B cell (primary cell): ENCODE measurements at regions not wholly inside any gene's neighbourhood (a gene's known extent, or its start where the extent isn't known, plus 50 kb on each side); places are given as distances from the start of the nearest gene placed in this dataset.

Experiments
- ATAC-seq: fragments of 200-7000 bp; cut with Tn5 transposase; one replicate; pipeline ENCODE4 v1.10.0; 2021; ENCODE audit warnings: low read depth, mild to moderate bottlenecking, moderate number of reproducible peaks, moderate library complexity
- CTCF ChIA-PET: fragments of 350-600 bp; sonication (Branson Sonifier 250); formaldehyde crosslinking; loops from one replicate; lab custom pipeline; 2021; ENCODE audit warnings: antibody characterized with exemption, inconsistent platforms; lab: Charles Lee
- POLR2A ChIA-PET: fragments of 350-600 bp; sonication (Branson Sonifier 250); formaldehyde crosslinking; loops from one replicate; lab custom pipeline; 2021; ENCODE audit warnings: antibody characterized with exemption; lab: Charles Lee
- DNase-seq: peaks from one replicate; pipeline ENCODE4 v3.0.0; 2013
- H2AFZ ChIP-seq: 2 replicates; pipeline ENCODE4 v1.6.1; 2012; ENCODE audit warnings: mild to moderate bottlenecking, low read depth, low read length; ENCODE audit not compliant: insufficient read depth, poor library complexity, severe bottlenecking
- H3K27ac ChIP-seq, 2 donors: 1 replicate in 1 of 2; 2 replicates in 1 of 2; pipeline ENCODE4 v1.5.1; 2012 to 2013; ENCODE audit warnings: low read length in 2 of 2, mild to moderate bottlenecking in 2 of 2, moderate library complexity in 1 of 2
- H3K27me3 ChIP-seq, 4 experiments: fragments of 200-600 bp in 1 of 4; sonication (generic) in 1 of 4; replicated peaks in 1 of 4; 1 replicate in 2 of 4; 2 replicates in 2 of 4; pipeline versions ENCODE4 v1.6.1 to v1.7.0; 2013 to 2016; ENCODE audit warnings: low read length in 3 of 4, mild to moderate bottlenecking in 2 of 4, mixed read lengths in 1 of 4, moderate library complexity in 1 of 4; ENCODE audit not compliant: insufficient read depth in 4 of 4, control insufficient read depth in 3 of 4; ENCODE audit errors: control extremely low read depth in 1 of 4
- H3K36me3 ChIP-seq, 2 experiments: replicated peaks in 1 of 2; 1 replicate in 1 of 2; 2 replicates in 1 of 2; pipeline versions ENCODE4 v1.6.1 to v1.7.1; 2013; ENCODE audit warnings: low read length in 1 of 2; ENCODE audit not compliant: insufficient read depth in 2 of 2, control insufficient read depth in 1 of 2; ENCODE audit errors: control extremely low read depth in 1 of 2, extremely low read depth in 1 of 2
- H3K4me1 ChIP-seq, 2 donors: fragments of 200-600 bp in 1 of 2; sonication (generic) in 1 of 2; 1 replicate in 1 of 2; 2 replicates in 1 of 2; pipeline versions ENCODE4 v1.5.1 to v1.6.1; 2013 to 2017; ENCODE audit warnings: low read length in 2 of 2; ENCODE audit not compliant: control insufficient read depth in 2 of 2, insufficient read depth in 2 of 2
- H3K4me2 ChIP-seq: replicated peaks from 2 replicates; pipeline ENCODE3; 2012; ENCODE audit warnings: mild to moderate bottlenecking, low read depth, low read length; ENCODE audit not compliant: poor library complexity, severe bottlenecking
- H3K4me3 ChIP-seq, 5 experiments: fragments of 200-600 bp in 1 of 5; sonication (generic) in 1 of 5; 1 replicate in 3 of 5; 2 replicates in 2 of 5; pipeline versions ENCODE4 v1.5.1 to v1.7.0; 2011 to 2016; ENCODE audit warnings: low read length in 4 of 5, mild to moderate bottlenecking in 4 of 5, low read depth in 2 of 5, control low read depth in 1 of 5, moderate library complexity in 1 of 5; ENCODE audit not compliant: insufficient read depth in 1 of 5; ENCODE audit errors: control extremely low read depth in 1 of 5, extremely low read depth in 1 of 5
- H3K79me2 ChIP-seq: fragments of 200-600 bp; sonication (generic); one replicate; pipeline ENCODE4 v1.6.0; 2016; ENCODE audit warnings: low read length; ENCODE audit not compliant: control insufficient read depth, insufficient read depth
- H3K9ac ChIP-seq: fragments of 200-600 bp; sonication (generic); 2 replicates; pipeline ENCODE4 v1.6.1; 2017; ENCODE audit warnings: mild to moderate bottlenecking, low read length, moderate library complexity
- H3K9me3 ChIP-seq, 3 donors: one replicate each; pipeline versions ENCODE4 v1.6.1 to v1.7.1; 2013; ENCODE audit warnings: low read length in 2 of 3; ENCODE audit not compliant: control insufficient read depth in 2 of 3, insufficient read depth in 1 of 3; ENCODE audit errors: control extremely low read depth in 1 of 3
- H4K20me1 ChIP-seq: 2 replicates; pipeline ENCODE4 v1.6.0; 2012; ENCODE audit warnings: mild to moderate bottlenecking, low read length; ENCODE audit not compliant: insufficient read depth, control insufficient read depth, poor library complexity, severe bottlenecking
- H3K27ac Mint-ChIP-seq: one replicate; pipeline ENCODE4 v1.8.0; 2021; ENCODE audit warnings: mixed read lengths
- H3K27me3 Mint-ChIP-seq: one replicate; pipeline ENCODE4 v1.8.0; 2021; ENCODE audit warnings: mixed read lengths
- H3K4me1 Mint-ChIP-seq: one replicate; pipeline ENCODE4 v1.8.0; 2021; ENCODE audit warnings: mixed read lengths
- H3K4me3 Mint-ChIP-seq: one replicate; pipeline ENCODE4 v1.8.0; 2021; ENCODE audit warnings: mixed read lengths
- H3K9me3 Mint-ChIP-seq: one replicate; pipeline ENCODE4 v1.8.0; 2022; ENCODE audit warnings: mixed read lengths; ENCODE audit not compliant: insufficient read depth
- EZH2 ChIP-seq: IDR thresholded peaks from 2 replicates; pipeline ENCODE4 v1.6.1; 2012; ENCODE audit warnings: borderline replicate concordance, low read depth, mild to moderate bottlenecking, moderate library complexity, low read length; ENCODE audit not compliant: insufficient read depth, poor library complexity, severe bottlenecking
- WGBS: methylation state at CpG from one replicate; pipeline ENCODE4 v1.1.5; 2013; ENCODE audit warnings: missing lambda C conversion rate; ENCODE audit not compliant: insufficient coverage; 5-methylcytosine and 5-hydroxymethylcytosine counted together
- intact Hi-C: fragments of 100-400 bp; cut with micrococcal nuclease; formaldehyde crosslinking; loops from one replicate; pipeline ENCODE4 v1.10.0; 2022
- TF ChIP-seq, protein P1 (sequence below): fragments of 200-600 bp; IDR thresholded peaks from one replicate; pipeline ENCODE4 v1.8.0; 2022; ENCODE audit warnings: antibody characterized with exemption, mild to moderate bottlenecking

DNA sequence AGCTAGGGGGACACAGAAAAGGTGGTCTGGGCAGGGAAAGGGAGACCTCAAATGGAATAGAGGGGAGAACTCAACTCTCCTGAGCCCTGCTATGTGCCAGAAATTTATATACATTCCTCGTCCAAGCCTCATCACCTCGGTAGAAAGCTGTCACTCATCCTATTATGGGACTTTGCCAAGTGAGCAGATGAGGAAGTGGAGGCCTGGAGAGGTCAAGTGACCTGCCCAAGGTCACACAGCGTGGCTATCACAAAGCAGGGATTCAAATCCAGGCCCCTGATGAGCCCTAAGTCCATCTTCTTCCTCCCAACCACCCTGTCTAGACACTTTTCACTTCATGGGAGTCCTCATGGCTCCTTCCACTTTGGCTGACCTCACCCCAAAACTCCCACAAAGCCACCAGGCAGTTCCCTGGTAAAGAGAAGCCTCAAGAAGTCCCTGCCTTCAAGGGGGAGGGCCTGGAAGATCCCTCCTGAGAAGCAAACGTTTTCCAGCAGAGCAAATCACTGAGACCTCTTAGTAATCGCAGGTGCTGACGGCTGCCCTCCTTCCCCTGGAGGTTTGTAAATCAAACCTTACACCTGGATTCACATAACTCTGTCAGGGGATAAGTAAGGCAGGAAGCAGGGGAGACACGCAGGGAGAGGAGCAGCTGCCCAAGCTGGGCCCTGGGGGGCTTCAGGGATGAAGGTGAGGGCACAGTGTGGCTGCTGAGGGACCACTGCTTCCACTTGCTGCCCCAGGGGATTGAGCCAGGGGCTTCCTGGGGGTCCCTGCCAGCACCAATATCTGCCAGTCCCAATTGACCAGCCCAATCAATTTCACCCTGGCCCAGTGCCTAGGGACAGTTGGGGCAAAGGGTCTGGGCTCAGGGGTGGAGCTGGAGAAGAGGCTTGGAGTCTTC is 351.2 kb downstream of the MATN1 start:
- no peak overlapping the region for H3K9ac ChIP-seq
- H2AFZ ChIP-seq, result no peak overlapping the region
- no peaks in the 10 kb centered on the region for H3K79me2 ChIP-seq
- ChIA-PET CTCF (no interaction called here), POLR2A (no interaction called here)
- DNase-seq (no peak), ATAC-seq (no peak)
- intact Hi-C loops, result no loop called here
- H3K4me1 ChIP-seq, result no peaks in the 10 kb centered on the region
- no peak overlapping the region for H3K4me2 ChIP-seq
- Mint-ChIP-seq H3K9me3 (no peaks in the 10 kb centered on the region), H3K4me1 (no peaks in the 10 kb centered on the region), H3K4me3 (no peak overlapping the region), H3K27me3 (peaks cover 9% of the 10 kb centered on the region), H3K27ac (no peak overlapping the region)
- H3K9me3 ChIP-seq, result no peaks in the 10 kb centered on the region
- no peak overlapping the region for H3K27ac ChIP-seq
- no peaks in the 10 kb centered on the region for H3K27me3 ChIP-seq
- H4K20me1 ChIP-seq, result no peaks in the 10 kb centered on the region
- WGBS, result 65% methylated on average over 5 of the region's 7 CpGs
- no peak for TF ChIP-seq EZH2
- TF ChIP-seq, protein P1, sequence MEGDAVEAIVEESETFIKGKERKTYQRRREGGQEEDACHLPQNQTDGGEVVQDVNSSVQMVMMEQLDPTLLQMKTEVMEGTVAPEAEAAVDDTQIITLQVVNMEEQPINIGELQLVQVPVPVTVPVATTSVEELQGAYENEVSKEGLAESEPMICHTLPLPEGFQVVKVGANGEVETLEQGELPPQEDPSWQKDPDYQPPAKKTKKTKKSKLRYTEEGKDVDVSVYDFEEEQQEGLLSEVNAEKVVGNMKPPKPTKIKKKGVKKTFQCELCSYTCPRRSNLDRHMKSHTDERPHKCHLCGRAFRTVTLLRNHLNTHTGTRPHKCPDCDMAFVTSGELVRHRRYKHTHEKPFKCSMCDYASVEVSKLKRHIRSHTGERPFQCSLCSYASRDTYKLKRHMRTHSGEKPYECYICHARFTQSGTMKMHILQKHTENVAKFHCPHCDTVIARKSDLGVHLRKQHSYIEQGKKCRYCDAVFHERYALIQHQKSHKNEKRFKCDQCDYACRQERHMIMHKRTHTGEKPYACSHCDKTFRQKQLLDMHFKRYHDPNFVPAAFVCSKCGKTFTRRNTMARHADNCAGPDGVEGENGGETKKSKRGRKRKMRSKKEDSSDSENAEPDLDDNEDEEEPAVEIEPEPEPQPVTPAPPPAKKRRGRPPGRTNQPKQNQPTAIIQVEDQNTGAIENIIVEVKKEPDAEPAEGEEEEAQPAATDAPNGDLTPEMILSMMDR, result no peak
- no peaks in the 10 kb centered on the region for H3K36me3 ChIP-seq
- H3K4me3 ChIP-seq, result no peak overlapping the region

DNA sequence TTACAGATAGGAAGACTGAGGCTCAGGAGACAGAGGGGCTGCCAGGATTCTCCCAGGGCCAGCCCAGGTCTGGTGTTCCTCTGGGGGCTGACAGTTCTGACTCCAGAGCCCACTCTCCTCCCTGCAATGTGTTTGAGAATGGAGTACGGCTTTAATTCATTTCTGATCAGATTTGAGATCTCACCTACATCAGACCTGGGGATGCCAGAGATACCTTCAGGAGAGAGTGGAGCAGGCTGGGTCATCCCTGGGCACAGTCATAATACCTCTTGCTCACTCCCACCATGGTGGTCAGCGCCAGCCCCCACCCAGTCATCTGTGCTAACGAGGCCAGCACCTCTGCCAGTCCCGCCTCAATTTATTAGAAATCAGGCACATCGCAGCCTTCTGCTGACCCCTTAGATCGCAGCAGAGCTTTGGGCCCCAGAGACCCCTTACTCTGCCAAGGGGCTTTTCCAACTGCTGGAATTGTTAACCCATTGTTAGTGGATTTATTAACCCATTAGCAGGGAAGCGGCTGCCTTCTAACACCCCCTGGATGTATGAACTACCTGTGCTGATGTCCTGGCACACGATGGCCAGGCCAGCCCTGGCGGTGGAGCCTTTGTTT is 352.1 kb downstream of the MATN1 start:
- DNase-seq (no peak), ATAC-seq (no peak)
- H3K9me3 ChIP-seq, result no peaks in the 10 kb centered on the region
- H3K4me1 Mint-ChIP-seq, result no peaks in the 10 kb centered on the region
- no peaks in the 10 kb centered on the region for H3K79me2 ChIP-seq
- no peaks in the 10 kb centered on the region for H3K4me1 ChIP-seq
- no peaks in the 10 kb centered on the region for H4K20me1 ChIP-seq
- no peak overlapping the region for H3K4me3 Mint-ChIP-seq
- no peak overlapping the region for H3K4me2 ChIP-seq
- H3K36me3 ChIP-seq, result no peaks in the 10 kb centered on the region
- no peak overlapping the region for H3K27ac Mint-ChIP-seq
- no peaks in the 10 kb centered on the region for H3K27me3 ChIP-seq
- CTCF ChIA-PET, result interaction anchor here (1.0 kb wide), 1 partner anchor 9 kb away, joined by 5 read pairs; no protein-coding TSS in a partner anchor
- no peaks in the 10 kb centered on the region for H3K9me3 Mint-ChIP-seq
- no peak overlapping the region for H3K4me3 ChIP-seq
- POLR2A ChIA-PET, result no interaction called here
- WGBS, result 85% methylated on average over 6 of the region's 9 CpGs
- H3K27ac ChIP-seq, result no peak overlapping the region
- TF ChIP-seq EZH2, result no peak
- TF ChIP-seq, protein P1, result no peak
- no peak overlapping the region for H2AFZ ChIP-seq
- H3K27me3 Mint-ChIP-seq, result peaks cover 5% of the 10 kb centered on the region
- intact Hi-C loops, result no loop called here
- no peak overlapping the region for H3K9ac ChIP-seq
